A549 (cell line): ENCODE measurements at regions not wholly inside any gene's neighbourhood (a gene's known extent, or its start where the extent isn't known, plus 50 kb on each side); places are given as distances from the start of the nearest gene placed in this dataset.

Experiments used
- ATAC-seq, 2 experiments: fragments of 200-7000 bp in 1 of 2; fragments of >200 bp in 1 of 2; cut with Nextera tagmentation in 1 of 2; cut with Tn5 transposase in 1 of 2; 3 replicates each; pipeline versions ENCODE4 v1.8.0 to v1.9.1; 2018 to 2020; ENCODE audit warnings: mild to moderate bottlenecking in 1 of 2, moderate library complexity in 1 of 2
- CTCF ChIA-PET: fragments of 300-600 bp; sonication (Branson Sonifier 250); formaldehyde crosslinking; extraction: SDS; loops from one replicate; lab custom pipeline; 2021; ENCODE audit warnings: antibody characterized with exemption, inconsistent platforms; lab: Yijun Ruan, JAX
- POLR2A ChIA-PET: fragments of 350-600 bp; formaldehyde crosslinking; extraction: SDS; loops from one replicate; lab custom pipeline; 2021; ENCODE audit warnings: antibody characterized with exemption, inconsistent platforms; lab: Yijun Ruan, JAX
- DNase-seq, 2 experiments: peaks; one replicate each; pipeline versions ENCODE4 v3.0.0 to v3.0.0-alpha.2; 2011 to 2016; ENCODE audit warnings: low read depth in 1 of 2, low spot score in 1 of 2
- FAIRE-seq: peaks from 2 replicates; lab custom pipeline; 2011; peaks lifted over from hg19 to GRCh38; lab: Jason Lieb, UNC
- H3K27ac ChIP-seq, 2 experiments: fragments of >200 bp; sonication (Bioruptor Twin); formaldehyde crosslinking; 3 replicates each; pipeline ENCODE4 v1.5.1; 2016 to 2017
- H3K4me1 ChIP-seq: fragments of >200 bp; sonication (Bioruptor Twin); formaldehyde crosslinking; 3 replicates; pipeline ENCODE4 v1.6.1; 2016
- H3K4me2 ChIP-seq: fragments of >200 bp; sonication (Bioruptor Twin); formaldehyde crosslinking; 3 replicates; pipeline ENCODE4 v1.6.1; 2016
- H3K4me3 ChIP-seq: fragments of >200 bp; sonication (Bioruptor Twin); formaldehyde crosslinking; 3 replicates; pipeline ENCODE4 v1.5.1; 2016
- H3K9me3 ChIP-seq: fragments of >200 bp; sonication (Bioruptor Twin); formaldehyde crosslinking; 3 replicates; pipeline ENCODE4 v1.6.1; 2016
- CEBPB ChIP-seq, 2 experiments: fragments of >200 bp in 1 of 2; sonication (Bioruptor Twin) in 1 of 2; formaldehyde crosslinking in 1 of 2; IDR thresholded peaks; 2 replicates each; pipeline ENCODE4 v1.6.1; 2012 to 2016
- E2F6 ChIP-seq: IDR thresholded peaks from 2 replicates; pipeline ENCODE4 v1.6.1; 2012; ENCODE audit warnings: low read depth, borderline replicate concordance
- EHMT2 ChIP-seq: fragments of 200-600 bp; sonication (generic); IDR thresholded peaks from 2 replicates; pipeline ENCODE4 v1.6.1; 2016; ENCODE audit warnings: antibody characterized with exemption, low read depth, mild to moderate bottlenecking, moderate library complexity
- ELK1 ChIP-seq: fragments of 150-350 bp; IDR thresholded peaks from 2 replicates; pipeline ENCODE4 v1.6.1; 2014; ENCODE audit warnings: low read depth, mild to moderate bottlenecking, low read length
- ESRRA ChIP-seq: fragments of 150-350 bp; IDR thresholded peaks from 2 replicates; pipeline ENCODE4 v1.6.1; 2014; ENCODE audit warnings: mild to moderate bottlenecking, low read length, borderline replicate concordance
- HDAC2 ChIP-seq: fragments of 200-600 bp; sonication (generic); IDR thresholded peaks from 2 replicates; pipeline ENCODE4 v1.6.1; 2016
- HMGXB4 ChIP-seq: fragments of 250-450 bp; sonication (Bioruptor Pico); IDR thresholded peaks from 2 replicates; pipeline ENCODE4 v1.5.0; 2021; ENCODE audit warnings: mild to moderate bottlenecking, moderate library complexity, borderline replicate concordance
- MAFK ChIP-seq: fragments of 450-650 bp; IDR thresholded peaks from 2 replicates; pipeline ENCODE4 v1.6.1; 2014; ENCODE audit not compliant: partially characterized antibody
- MAX ChIP-seq: IDR thresholded peaks from 2 replicates; pipeline ENCODE4 v1.6.1; 2012
- MYC ChIP-seq: IDR thresholded peaks from 2 replicates; pipeline ENCODE4 v1.6.1; 2012; ENCODE audit warnings: mild to moderate bottlenecking, inconsistent platforms, low read length, improper control_type of control experiment, borderline replicate concordance
- NFE2L2 ChIP-seq: fragments of 150-350 bp; conservative IDR thresholded peaks from 2 replicates; pipeline ENCODE4 v1.6.1; 2014; ENCODE audit warnings: low read length
- NPAS2 ChIP-seq: fragments of 250-450 bp; sonication (Bioruptor Pico); IDR thresholded peaks from 2 replicates; pipeline ENCODE4 v1.8.0; 2022; ENCODE audit warnings: mild to moderate bottlenecking, moderate library complexity, borderline replicate concordance
- POLR2A ChIP-seq: IDR thresholded peaks from 2 replicates; pipeline ENCODE4 v1.6.1; 2012; ENCODE audit warnings: mild to moderate bottlenecking, low read length
- RARB ChIP-seq: fragments of 250-450 bp; sonication (Bioruptor Pico); IDR thresholded peaks from 2 replicates; pipeline ENCODE4 v1.8.0; 2021; ENCODE audit warnings: mild to moderate bottlenecking, moderate library complexity
- SMC3 ChIP-seq: fragments of >200 bp; sonication (Bioruptor Twin); formaldehyde crosslinking; IDR thresholded peaks from 3 replicates; pipeline ENCODE4 v1.6.1; 2018; ENCODE audit warnings: inconsistent platforms
- ZFP36 ChIP-seq: fragments of 450-650 bp; IDR thresholded peaks from 2 replicates; pipeline ENCODE4 v1.6.1; 2014; ENCODE audit warnings: borderline replicate concordance; ENCODE audit not compliant: partially characterized antibody
- ZSCAN20 ChIP-seq: fragments of 250-450 bp; sonication (Bioruptor Pico); IDR thresholded peaks from 2 replicates; pipeline ENCODE4 v1.8.0; 2022; ENCODE audit warnings: mild to moderate bottlenecking, moderate library complexity
- WGBS: methylation state at CpG from one replicate; pipeline ENCODE4 v1.1.6; 2017; ENCODE audit errors: missing lambda C conversion rate; 5-methylcytosine and 5-hydroxymethylcytosine counted together
- TF ChIP-seq, protein P1 (sequence below): fragments of 200-600 bp; sonication (generic); IDR thresholded peaks from 2 replicates; pipeline ENCODE4 v1.6.1; 2016; ENCODE audit warnings: antibody characterized with exemption, mild to moderate bottlenecking, moderate library complexity
- TF ChIP-seq, protein P2 (sequence below): fragments of 450-650 bp; IDR thresholded peaks from 2 replicates; pipeline ENCODE4 v1.6.1; 2014; ENCODE audit warnings: antibody characterized with exemption

- no peak for TF ChIP-seq HMGXB4 (CRISPR knock-in tag)
Observed at GRCh38 chr2:36002941-36003340, 352.6 kb upstream of the CRIM1 start (continued).

GRCh38 chr2:35997488-35997887 is 358.1 kb upstream of the CRIM1 start:
- ATAC-seq = no peak; a peak in 1 of 6 replicates
- Histone ChIP-seq H3K9me3 (no peaks in the 10 kb centered on the region), H3K4me3 (no peak overlapping the region), H3K27ac (no peak overlapping the region), H3K4me2 (no peak overlapping the region), H3K4me1 (no peaks in the 10 kb centered on the region)
- CTCF ChIA-PET = interaction anchor here (1.1 to 1.3 kb wide), 3 partner anchors 13 to 26 kb away, joined by 3 to 7 read pairs (median 3); no protein-coding TSS in a partner anchor
- POLR2A ChIA-PET = no interaction called here
- no peak for DNase-seq
- no peak for FAIRE-seq
- WGBS = 16% methylated on average over 2 of the region's 2 CpGs
- TF ChIP-seq NPAS2 (CRISPR knock-in tag) (no peak), ELK1 (no peak), ZSCAN20 (CRISPR knock-in tag) (no peak), EHMT2 (no peak), RARB (CRISPR knock-in tag) (no peak), ZFP36 (no peak), POLR2A (no peak), MAX (no peak), MYC (no peak), E2F6 (no peak), HDAC2 (no peak), ESRRA (no peak), CEBPB (IDR thresholded peaks at IDR 0.05) (no peak), MAFK (no peak), NFE2L2 (no peak), SMC3 (no peak)
- TF ChIP-seq, protein P1, sequence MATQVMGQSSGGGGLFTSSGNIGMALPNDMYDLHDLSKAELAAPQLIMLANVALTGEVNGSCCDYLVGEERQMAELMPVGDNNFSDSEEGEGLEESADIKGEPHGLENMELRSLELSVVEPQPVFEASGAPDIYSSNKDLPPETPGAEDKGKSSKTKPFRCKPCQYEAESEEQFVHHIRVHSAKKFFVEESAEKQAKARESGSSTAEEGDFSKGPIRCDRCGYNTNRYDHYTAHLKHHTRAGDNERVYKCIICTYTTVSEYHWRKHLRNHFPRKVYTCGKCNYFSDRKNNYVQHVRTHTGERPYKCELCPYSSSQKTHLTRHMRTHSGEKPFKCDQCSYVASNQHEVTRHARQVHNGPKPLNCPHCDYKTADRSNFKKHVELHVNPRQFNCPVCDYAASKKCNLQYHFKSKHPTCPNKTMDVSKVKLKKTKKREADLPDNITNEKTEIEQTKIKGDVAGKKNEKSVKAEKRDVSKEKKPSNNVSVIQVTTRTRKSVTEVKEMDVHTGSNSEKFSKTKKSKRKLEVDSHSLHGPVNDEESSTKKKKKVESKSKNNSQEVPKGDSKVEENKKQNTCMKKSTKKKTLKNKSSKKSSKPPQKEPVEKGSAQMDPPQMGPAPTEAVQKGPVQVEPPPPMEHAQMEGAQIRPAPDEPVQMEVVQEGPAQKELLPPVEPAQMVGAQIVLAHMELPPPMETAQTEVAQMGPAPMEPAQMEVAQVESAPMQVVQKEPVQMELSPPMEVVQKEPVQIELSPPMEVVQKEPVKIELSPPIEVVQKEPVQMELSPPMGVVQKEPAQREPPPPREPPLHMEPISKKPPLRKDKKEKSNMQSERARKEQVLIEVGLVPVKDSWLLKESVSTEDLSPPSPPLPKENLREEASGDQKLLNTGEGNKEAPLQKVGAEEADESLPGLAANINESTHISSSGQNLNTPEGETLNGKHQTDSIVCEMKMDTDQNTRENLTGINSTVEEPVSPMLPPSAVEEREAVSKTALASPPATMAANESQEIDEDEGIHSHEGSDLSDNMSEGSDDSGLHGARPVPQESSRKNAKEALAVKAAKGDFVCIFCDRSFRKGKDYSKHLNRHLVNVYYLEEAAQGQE = no peak
- TF ChIP-seq, protein P2, sequence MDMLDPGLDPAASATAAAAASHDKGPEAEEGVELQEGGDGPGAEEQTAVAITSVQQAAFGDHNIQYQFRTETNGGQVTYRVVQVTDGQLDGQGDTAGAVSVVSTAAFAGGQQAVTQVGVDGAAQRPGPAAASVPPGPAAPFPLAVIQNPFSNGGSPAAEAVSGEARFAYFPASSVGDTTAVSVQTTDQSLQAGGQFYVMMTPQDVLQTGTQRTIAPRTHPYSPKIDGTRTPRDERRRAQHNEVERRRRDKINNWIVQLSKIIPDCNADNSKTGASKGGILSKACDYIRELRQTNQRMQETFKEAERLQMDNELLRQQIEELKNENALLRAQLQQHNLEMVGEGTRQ = no peak
